ENCODE measurements at regions not wholly inside any gene's neighbourhood (a gene's known extent, or its start where the extent isn't known, plus 50 kb on each side); places are given as distances from the start of the nearest gene placed in this dataset.

- Histone ChIP-seq H2AFZ (no peak overlapping the region), H3K4me3 (ENCODE audit: low read depth, low read length) (no peak overlapping the region), H3K9me3 (ENCODE audit: control insufficient read depth, low read length) (no peaks in the 10 kb centered on the region), H3K27me3 (ENCODE audit: control insufficient read depth, insufficient read depth, low read length) (no peaks in the 10 kb centered on the region), H3K27ac (no peak overlapping the region), H3K79me2 (no peaks in the 10 kb centered on the region), H3K9ac (no peak overlapping the region), H3K36me3 (ENCODE audit: control insufficient read depth, insufficient read depth, low read length) (no peaks in the 10 kb centered on the region), H3K4me1 (no peaks in the 10 kb centered on the region), H3K4me2 (ENCODE audit: low read length) (no peak overlapping the region)
- no peak for TF ChIP-seq CTCF (IDR thresholded peaks at IDR 0.05)
Measured at GRCh38 chr11:30106222-30107181, 89.7 kb upstream of the KCNA4 start.

- Histone ChIP-seq H2AFZ (no peak overlapping the region), H3K79me2 (no peaks in the 10 kb centered on the region), H3K36me3 (ENCODE audit: control insufficient read depth, insufficient read depth, low read length) (no peaks in the 10 kb centered on the region), H3K4me1 (no peaks in the 10 kb centered on the region), H3K4me3 (ENCODE audit: low read depth, low read length) (no peak overlapping the region), H3K4me2 (ENCODE audit: low read length) (no peak overlapping the region), H3K27ac (no peak overlapping the region), H3K9me3 (ENCODE audit: control insufficient read depth, low read length) (no peaks in the 10 kb centered on the region), H3K27me3 (ENCODE audit: control insufficient read depth, insufficient read depth, low read length) (no peaks in the 10 kb centered on the region), H3K9ac (no peak overlapping the region)
- no peak for TF ChIP-seq CTCF (IDR thresholded peaks at IDR 0.05)
Measured at GRCh38 chr11:30107899-30108298, 91.1 kb upstream of the KCNA4 start.

- TF ChIP-seq CTCF (IDR thresholded peaks at IDR 0.05): no peak
- H3K4me2 ChIP-seq (ENCODE audit: low read length): no peak overlapping the region
- H3K9ac ChIP-seq: no peak overlapping the region
Measured at GRCh38 chr11:30109774-30110173, 92.9 kb upstream of the KCNA4 start.

GRCh38 chr11:30110691-30111090, 93.9 kb upstream of the KCNA4 start:
- no peaks in the 10 kb centered on the region for H3K27me3 ChIP-seq (ENCODE audit: control insufficient read depth, insufficient read depth, low read length)
- H3K4me3 ChIP-seq (ENCODE audit: low read depth, low read length): no peak overlapping the region

More at GRCh38 chr11:30109774-30110173, 92.9 kb upstream of the KCNA4 start:
- Histone ChIP-seq H3K27ac (no peak overlapping the region), H3K9me3 (ENCODE audit: control insufficient read depth, low read length) (no peaks in the 10 kb centered on the region), H3K4me3 (ENCODE audit: low read depth, low read length) (no peak overlapping the region), H3K27me3 (ENCODE audit: control insufficient read depth, insufficient read depth, low read length) (no peaks in the 10 kb centered on the region), H3K4me1 (no peaks in the 10 kb centered on the region), H2AFZ (no peak overlapping the region), H3K79me2 (no peaks in the 10 kb centered on the region), H3K36me3 (ENCODE audit: control insufficient read depth, insufficient read depth, low read length) (no peaks in the 10 kb centered on the region)

More at GRCh38 chr11:30110691-30111090, 93.9 kb upstream of the KCNA4 start:
- H3K27ac ChIP-seq: no peak overlapping the region
- no peak for TF ChIP-seq CTCF (IDR thresholded peaks at IDR 0.05)
- no peaks in the 10 kb centered on the region for H3K79me2 ChIP-seq
- H3K9ac ChIP-seq: no peak overlapping the region
- no peak overlapping the region for H3K4me2 ChIP-seq (ENCODE audit: low read length)
- no peak overlapping the region for H2AFZ ChIP-seq
- no peaks in the 10 kb centered on the region for H3K9me3 ChIP-seq (ENCODE audit: control insufficient read depth, low read length)
- no peaks in the 10 kb centered on the region for H3K36me3 ChIP-seq (ENCODE audit: control insufficient read depth, insufficient read depth, low read length)
- H3K4me1 ChIP-seq: no peaks in the 10 kb centered on the region

Measured in parathyroid adenoma (tissue), 2 donors.